Prostate gland (tissue), 2 donors: ENCODE measurements at regions not wholly inside any gene's neighbourhood (a gene's known extent, or its start where the extent isn't known, plus 50 kb on each side); places are given as distances from the start of the nearest gene placed in this dataset.

Source experiments
- DNase-seq: peaks from one replicate; pipeline ENCODE4 v3.0.0-alpha.2; 2019; ENCODE audit warnings: low spot score
- H3K27ac ChIP-seq, 2 donors: fragments of 200-600 bp; sonication (generic); 2 replicates each; pipeline ENCODE4 v1.5.1; 2017 to 2019
- H3K27me3 ChIP-seq: fragments of 200-600 bp; sonication (generic); replicated peaks from 2 replicates; pipeline ENCODE4 v1.5.1; 2019; ENCODE audit not compliant: insufficient read depth
- H3K36me3 ChIP-seq, 2 donors: fragments of 200-600 bp; sonication (generic); 1 replicate in 1 of 2; 2 replicates in 1 of 2; pipeline versions ENCODE4 v1.5.1 to v1.8.1; 2017 to 2019
- H3K4me1 ChIP-seq: fragments of 200-600 bp; sonication (generic); replicated peaks from 2 replicates; pipeline ENCODE4 v1.5.1; 2019
- H3K4me3 ChIP-seq, 2 donors: fragments of 200-600 bp; sonication (generic); 2 replicates each; pipeline ENCODE4 v1.5.1; 2017 to 2019
- H3K9me3 ChIP-seq: fragments of 200-600 bp; sonication (generic); 2 replicates; pipeline ENCODE4 v1.5.1; 2017
- CTCF ChIP-seq, 4 experiments: fragments of 200-600 bp in 2 of 4; fragments of 450-650 bp in 2 of 4; sonication (generic) in 2 of 4; IDR thresholded peaks; 1 replicate in 3 of 4; 2 replicates in 1 of 4; pipeline ENCODE4 v1.5.1; 2016 to 2019; ENCODE audit warnings: antibody characterized with exemption in 4 of 4, mild to moderate bottlenecking in 2 of 4, moderate library complexity in 2 of 4
- POLR2A ChIP-seq: fragments of 450-650 bp; IDR thresholded peaks from one replicate; pipeline ENCODE4 v1.6.1; 2016; ENCODE audit warnings: antibody characterized with exemption, mild to moderate bottlenecking
- POLR2AphosphoS5 ChIP-seq: sonication (generic); formaldehyde crosslinking; IDR thresholded peaks from one replicate; pipeline ENCODE4 v1.6.1; 2017; ENCODE audit warnings: antibody characterized with exemption
- WGBS: methylation state at CpG from one replicate; pipeline ENCODE4 v1.1.5; 2018; 5-methylcytosine and 5-hydroxymethylcytosine counted together
- intact Hi-C: fragments of 100-400 bp; cut with DNase I; formaldehyde crosslinking; loops from one replicate; pipeline ENCODE4 v1.14.2; 2022
- small RNA-seq, 2 donors: library from RNA; depleted of rRNA; stranded (forward); fragments of <200 nt; gene quantifications; one replicate each; pipeline ENCODE3, GENCODE V24; 2016

GRCh38 chr6:7050872-7051779, 56.6 kb upstream of the RREB1 start:
- WGBS = 20% methylated on average over 62 of the region's 68 CpGs
- H3K36me3 ChIP-seq = no peaks in the 10 kb centered on the region
- intact Hi-C loops = no loop called here
- H3K27me3 ChIP-seq = no peaks in the 10 kb centered on the region
- peak overlapping the region; percentile 52 to 57 for H3K4me3 ChIP-seq
- H3K27ac ChIP-seq = peak overlapping the region; percentile 86 to 88
- TF ChIP-seq POLR2A (no peak), CTCF (IDR thresholded peaks at IDR 0.05) (no peak), POLR2AphosphoS5 (no peak)
- DNase-seq = peak; percentile 21
- H3K9me3 ChIP-seq = no peaks in the 10 kb centered on the region
- H3K4me1 ChIP-seq = no peaks in the 10 kb centered on the region

- intact Hi-C loops = no loop called here
- H3K4me1 ChIP-seq = no peaks in the 10 kb centered on the region
- TF ChIP-seq POLR2AphosphoS5 (no peak), POLR2A (no peak), CTCF (IDR thresholded peaks at IDR 0.05) (no peak)
- 2% methylated on average over 27 of the region's 59 CpGs for WGBS
- peak overlapping the region; percentile 52 to 57 for H3K4me3 ChIP-seq
- no peaks in the 10 kb centered on the region for H3K36me3 ChIP-seq
- H3K27ac ChIP-seq = peak overlapping the region; percentile 86 to 88
- H3K27me3 ChIP-seq = no peaks in the 10 kb centered on the region
- H3K9me3 ChIP-seq = no peaks in the 10 kb centered on the region
- peak; percentile 48 for DNase-seq
These were observed 55.9 kb upstream of the RREB1 start for GRCh38 chr6:7051780-7052442.

- Histone ChIP-seq H3K4me1 (no peaks in the 10 kb centered on the region), H3K27me3 (no peaks in the 10 kb centered on the region), H3K9me3 (no peaks in the 10 kb centered on the region), H3K4me3 (peak overlapping the region; percentile 52 to 57), H3K36me3 (no peaks in the 10 kb centered on the region), H3K27ac (peak overlapping the region; percentile 86 to 88)
- 1% methylated on average over 29 of the region's 31 CpGs for WGBS
- no peak for DNase-seq
- intact Hi-C loops = no loop called here
- TF ChIP-seq POLR2AphosphoS5 (peak; percentile 28), POLR2A (no peak), CTCF (IDR thresholded peaks at IDR 0.05) (no peak)
These were observed 55.2 kb upstream of the RREB1 start for GRCh38 chr6:7052443-7053011.

GRCh38 chr6:7053125-7053774, 54.5 kb upstream of the RREB1 start:
- no peak overlapping the region for H3K4me3 ChIP-seq
- DNase-seq = no peak

More at GRCh38 chr6:7053125-7053774, 54.5 kb upstream of the RREB1 start:
- H3K27ac ChIP-seq = peak overlapping the region; percentile 86 to 88
- intact Hi-C loops = no loop called here
- H3K36me3 ChIP-seq = no peaks in the 10 kb centered on the region
- H3K9me3 ChIP-seq = no peaks in the 10 kb centered on the region
- TF ChIP-seq POLR2AphosphoS5 (no peak), POLR2A (no peak), CTCF (IDR thresholded peaks at IDR 0.05) (no peak)
- H3K27me3 ChIP-seq = no peaks in the 10 kb centered on the region
- 55% methylated on average over 5 of the region's 5 CpGs for WGBS
- H3K4me1 ChIP-seq = no peaks in the 10 kb centered on the region

Small RNAs in the stretch of these regions (small RNA-seq; reads per million reads assigned to genes)
- 0 reads per million in 2 donors for gene RN7SL554P
